Neural progenitor cell (in vitro differentiated cells): ENCODE measurements at regions not wholly inside any gene's neighbourhood (a gene's known extent, or its start where the extent isn't known, plus 50 kb on each side); places are given as distances from the start of the nearest gene placed in this dataset.
A peak's percentile ranks its signal among the peaks of the same experiment; 100 is the strongest.

Experiments used
- DNase-seq: peaks from one replicate; pipeline ENCODE4 v3.0.0-alpha.2; 2016; ENCODE audit warnings: low spot score
- H2AFZ ChIP-seq: fragments of 200-600 bp; sonication (generic); replicated peaks from 2 replicates; pipeline ENCODE4 v1.6.1; 2016; ENCODE audit warnings: antibody characterized with exemption
- H3F3A ChIP-seq: fragments of 200-600 bp; sonication (generic); 2 replicates; pipeline ENCODE4 v1.6.1; 2016; ENCODE audit warnings: antibody characterized with exemption, low read depth
- H3K27ac ChIP-seq: fragments of 200-600 bp; sonication (generic); 2 replicates; pipeline ENCODE4 v1.5.1; 2016; ENCODE audit warnings: mild to moderate bottlenecking
- H3K27me3 ChIP-seq: fragments of 200-600 bp; sonication (generic); 2 replicates; pipeline ENCODE4 v1.6.1; 2016; ENCODE audit warnings: mild to moderate bottlenecking, moderate library complexity
- H3K36me3 ChIP-seq: fragments of 200-600 bp; sonication (generic); 2 replicates; pipeline ENCODE4 v1.5.1; 2016
- H3K4me1 ChIP-seq: fragments of 200-600 bp; sonication (generic); 2 replicates; pipeline ENCODE4 v1.6.1; 2016; ENCODE audit warnings: mixed run types
- H3K4me2 ChIP-seq: fragments of 200-600 bp; sonication (generic); 2 replicates; pipeline ENCODE4 v1.6.1; 2016
- H3K4me3 ChIP-seq: fragments of 200-600 bp; sonication (generic); 2 replicates; pipeline ENCODE4 v1.5.1; 2016
- H3K79me2 ChIP-seq: fragments of 200-600 bp; sonication (generic); 2 replicates; pipeline ENCODE4 v1.6.1; 2016; ENCODE audit warnings: low read depth
- H3K9ac ChIP-seq: fragments of 200-600 bp; sonication (generic); 2 replicates; pipeline ENCODE4 v1.6.1; 2016
- H3K9me3 ChIP-seq: fragments of 200-600 bp; sonication (generic); 2 replicates; pipeline ENCODE4 v1.5.1; 2016; ENCODE audit warnings: low read depth
- H4K20me1 ChIP-seq: fragments of 200-600 bp; sonication (generic); 2 replicates; pipeline ENCODE4 v1.6.1; 2016; ENCODE audit warnings: low read depth
- H3K27ac Mint-ChIP-seq: 3 replicates; pipeline ENCODE4 v1.8.0; 2021; ENCODE audit warnings: mixed read lengths
- H3K27me3 Mint-ChIP-seq: 2 replicates; pipeline ENCODE4 v1.8.0; 2022; ENCODE audit warnings: low read depth, mild to moderate bottlenecking, inconsistent platforms, moderate library complexity, mixed read lengths; ENCODE audit not compliant: insufficient read depth
- H3K36me3 Mint-ChIP-seq: 3 replicates; pipeline ENCODE4 v1.8.0; 2021; ENCODE audit warnings: mixed read lengths
- H3K4me1 Mint-ChIP-seq: 3 replicates; pipeline ENCODE4 v1.8.0; 2021; ENCODE audit warnings: mixed read lengths
- H3K4me3 Mint-ChIP-seq: 3 replicates; pipeline ENCODE4 v1.8.0; 2021; ENCODE audit warnings: mild to moderate bottlenecking, moderate library complexity, mixed read lengths
- H3K9me3 Mint-ChIP-seq: 3 replicates; pipeline ENCODE4 v1.8.0; 2020; ENCODE audit warnings: mixed read lengths
- EZH2 ChIP-seq: fragments of 200-600 bp; sonication (generic); IDR thresholded peaks from 2 replicates; pipeline ENCODE4 v1.6.1; 2017; ENCODE audit warnings: antibody characterized with exemption, mild to moderate bottlenecking, moderate library complexity
- EZH2phosphoT487 ChIP-seq: fragments of 200-600 bp; sonication (generic); IDR thresholded peaks from 2 replicates; pipeline ENCODE4 v1.6.1; 2017; ENCODE audit warnings: antibody characterized with exemption
- TF ChIP-seq, protein P1 (sequence below): fragments of 200-600 bp; sonication (generic); IDR thresholded peaks from 2 replicates; pipeline ENCODE4 v1.5.1; 2017; ENCODE audit warnings: antibody characterized with exemption, mild to moderate bottlenecking

DNA sequence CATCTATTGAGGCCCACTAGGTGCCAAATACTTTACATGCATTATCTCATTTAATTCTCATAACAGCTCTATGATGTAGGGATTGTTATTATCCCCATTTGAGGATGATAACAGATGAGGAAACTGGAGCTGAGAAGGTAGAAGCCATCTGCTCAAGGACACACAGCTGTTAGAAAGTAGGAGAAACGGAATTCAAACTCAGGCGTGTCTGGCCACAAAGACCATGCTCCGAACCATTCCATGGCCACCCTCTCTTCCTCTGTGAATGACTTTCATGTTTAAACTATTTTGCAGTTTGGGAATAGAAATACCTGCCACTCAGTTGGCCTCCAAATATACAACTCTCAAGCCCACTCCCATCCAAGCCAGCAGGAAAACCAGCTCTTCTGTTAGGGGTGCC is 87.6 kb upstream of the ANKRD55 start:
- no peak for DNase-seq
- H3K36me3 Mint-ChIP-seq, result no peaks in the 10 kb centered on the region
- H3K36me3 ChIP-seq, result no peaks in the 10 kb centered on the region
- H3K79me2 ChIP-seq, result no peaks in the 10 kb centered on the region
- H3K4me3 Mint-ChIP-seq, result no peak overlapping the region
- no peak overlapping the region for H3K27ac ChIP-seq
- H3K9me3 ChIP-seq, result no peaks in the 10 kb centered on the region
- H3F3A ChIP-seq, result no peaks in the 10 kb centered on the region
- no peak overlapping the region for H3K27ac Mint-ChIP-seq
- no peak overlapping the region for H3K9ac ChIP-seq
- H2AFZ ChIP-seq, result no peak overlapping the region
- peaks cover 2% of the 10 kb centered on the region for H3K27me3 Mint-ChIP-seq
- H3K4me1 ChIP-seq, result no peaks in the 10 kb centered on the region
- no peak for TF ChIP-seq EZH2
- no peak for TF ChIP-seq EZH2phosphoT487
- H4K20me1 ChIP-seq, result no peaks in the 10 kb centered on the region
- H3K4me3 ChIP-seq, result no peak overlapping the region
- H3K4me1 Mint-ChIP-seq, result peaks cover 10% of the 10 kb centered on the region
- no peaks in the 10 kb centered on the region for H3K27me3 ChIP-seq
- H3K9me3 Mint-ChIP-seq, result no peaks in the 10 kb centered on the region
- H3K4me2 ChIP-seq, result no peak overlapping the region

DNA sequence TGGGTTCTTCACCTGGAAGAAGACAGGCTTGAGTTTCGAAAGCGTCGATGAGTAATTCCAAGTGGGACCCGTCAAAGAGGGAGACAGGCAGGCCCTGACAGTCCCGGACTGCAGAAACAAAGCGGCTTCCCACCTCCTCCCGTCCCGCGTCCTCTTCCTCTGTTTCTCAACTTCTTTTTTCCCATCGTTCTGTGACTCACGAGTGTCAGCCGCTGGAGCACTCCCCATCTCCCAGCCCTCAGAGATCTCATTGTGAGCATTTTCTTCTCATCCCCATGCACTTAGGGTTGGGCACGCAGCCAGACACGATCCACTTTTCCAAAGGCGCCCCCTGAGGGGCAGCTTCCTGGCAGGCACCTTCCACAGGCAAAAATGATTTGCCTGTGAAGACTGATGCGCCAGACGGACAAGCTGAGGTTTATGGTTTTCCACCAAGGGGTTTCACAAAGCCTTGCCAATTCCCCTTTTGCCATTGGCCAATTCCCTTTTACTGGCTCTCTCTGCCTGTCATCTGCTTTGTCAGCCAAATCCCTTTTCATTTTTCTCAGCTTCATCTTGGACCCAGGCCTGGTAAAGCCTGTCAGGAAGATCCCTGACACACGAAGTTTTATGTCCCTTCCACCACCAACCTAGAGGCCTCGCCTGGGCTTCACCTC is 86.5 kb upstream of the ANKRD55 start:
- H3K9me3 ChIP-seq, result no peaks in the 10 kb centered on the region
- no peak overlapping the region for H3K4me3 ChIP-seq
- peaks cover 2% of the 10 kb centered on the region for H3K27me3 Mint-ChIP-seq
- H3K4me3 Mint-ChIP-seq, result no peak overlapping the region
- H3K36me3 ChIP-seq, result no peaks in the 10 kb centered on the region
- no peaks in the 10 kb centered on the region for H3K79me2 ChIP-seq
- no peak overlapping the region for H3K9ac ChIP-seq
- peaks cover 10% of the 10 kb centered on the region for H3K4me1 Mint-ChIP-seq
- H3K36me3 Mint-ChIP-seq, result no peaks in the 10 kb centered on the region
- peak overlapping the region; percentile 60 for H3K27ac Mint-ChIP-seq
- H3K27ac ChIP-seq, result no peak overlapping the region
- no peaks in the 10 kb centered on the region for H3K4me1 ChIP-seq
- no peak overlapping the region for H2AFZ ChIP-seq
- H3F3A ChIP-seq, result no peaks in the 10 kb centered on the region
- H3K4me2 ChIP-seq, result no peak overlapping the region
- H4K20me1 ChIP-seq, result no peaks in the 10 kb centered on the region
- no peaks in the 10 kb centered on the region for H3K27me3 ChIP-seq
- H3K9me3 Mint-ChIP-seq, result no peaks in the 10 kb centered on the region
- no peak for DNase-seq
- no peak for TF ChIP-seq EZH2
- TF ChIP-seq, protein P1, sequence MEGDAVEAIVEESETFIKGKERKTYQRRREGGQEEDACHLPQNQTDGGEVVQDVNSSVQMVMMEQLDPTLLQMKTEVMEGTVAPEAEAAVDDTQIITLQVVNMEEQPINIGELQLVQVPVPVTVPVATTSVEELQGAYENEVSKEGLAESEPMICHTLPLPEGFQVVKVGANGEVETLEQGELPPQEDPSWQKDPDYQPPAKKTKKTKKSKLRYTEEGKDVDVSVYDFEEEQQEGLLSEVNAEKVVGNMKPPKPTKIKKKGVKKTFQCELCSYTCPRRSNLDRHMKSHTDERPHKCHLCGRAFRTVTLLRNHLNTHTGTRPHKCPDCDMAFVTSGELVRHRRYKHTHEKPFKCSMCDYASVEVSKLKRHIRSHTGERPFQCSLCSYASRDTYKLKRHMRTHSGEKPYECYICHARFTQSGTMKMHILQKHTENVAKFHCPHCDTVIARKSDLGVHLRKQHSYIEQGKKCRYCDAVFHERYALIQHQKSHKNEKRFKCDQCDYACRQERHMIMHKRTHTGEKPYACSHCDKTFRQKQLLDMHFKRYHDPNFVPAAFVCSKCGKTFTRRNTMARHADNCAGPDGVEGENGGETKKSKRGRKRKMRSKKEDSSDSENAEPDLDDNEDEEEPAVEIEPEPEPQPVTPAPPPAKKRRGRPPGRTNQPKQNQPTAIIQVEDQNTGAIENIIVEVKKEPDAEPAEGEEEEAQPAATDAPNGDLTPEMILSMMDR, result no peak
- TF ChIP-seq EZH2phosphoT487, result no peak

DNA sequence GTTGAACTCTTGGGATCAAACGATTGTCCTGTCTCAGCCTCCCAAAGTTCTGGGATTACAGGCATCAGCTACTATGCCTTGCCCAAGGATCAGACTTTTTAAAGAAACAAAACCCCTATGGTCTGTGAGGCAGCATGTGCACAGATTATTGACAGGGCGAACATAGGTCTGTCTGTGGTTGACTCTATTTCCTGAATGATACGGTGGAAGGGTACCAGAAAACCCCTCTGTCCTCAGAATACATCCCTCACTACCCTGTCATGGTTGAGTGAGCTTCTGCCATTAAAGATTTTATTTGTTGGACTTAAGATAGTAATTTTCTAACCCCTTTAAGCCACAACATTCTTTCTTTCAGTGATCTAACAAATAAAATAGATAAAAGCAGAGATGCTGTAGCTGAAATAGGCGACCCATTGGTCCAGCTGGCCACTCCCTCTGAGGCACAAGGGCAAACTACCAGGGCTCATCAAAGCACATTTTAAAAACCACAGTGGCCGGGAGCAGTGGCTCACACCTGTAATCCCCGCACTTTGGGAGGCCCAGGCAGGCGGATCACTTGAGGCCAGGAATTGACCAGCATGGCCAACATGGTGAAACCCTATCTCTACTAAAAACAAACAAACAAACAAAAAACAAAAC is 84.9 kb upstream of the ANKRD55 start:
- no peaks in the 10 kb centered on the region for H3K9me3 Mint-ChIP-seq
- no peak overlapping the region for H3K4me3 Mint-ChIP-seq
- no peak for DNase-seq
- Histone ChIP-seq H3K4me3 (no peak overlapping the region), H4K20me1 (no peaks in the 10 kb centered on the region), H3K79me2 (no peaks in the 10 kb centered on the region), H2AFZ (no peak overlapping the region), H3K4me2 (no peak overlapping the region), H3F3A (no peaks in the 10 kb centered on the region), H3K27me3 (no peaks in the 10 kb centered on the region), H3K9ac (no peak overlapping the region), H3K9me3 (no peaks in the 10 kb centered on the region), H3K36me3 (no peaks in the 10 kb centered on the region), H3K27ac (no peak overlapping the region), H3K4me1 (no peaks in the 10 kb centered on the region)
- no peak overlapping the region for H3K27ac Mint-ChIP-seq
- TF ChIP-seq, protein P1, result no peak
- no peak for TF ChIP-seq EZH2phosphoT487
- TF ChIP-seq EZH2, result no peak
- no peaks in the 10 kb centered on the region for H3K36me3 Mint-ChIP-seq
- peaks cover 5% of the 10 kb centered on the region for H3K4me1 Mint-ChIP-seq
- peaks cover 2% of the 10 kb centered on the region for H3K27me3 Mint-ChIP-seq
